ENCODE measurements at regions not wholly inside any gene's neighbourhood (a gene's known extent, or its start where the extent isn't known, plus 50 kb on each side); places are given as distances from the start of the nearest gene placed in this dataset.
"Not testable (repeated sequence)": the region's sequence is repeated elsewhere in the genome, so short reads cannot be mapped to it uniquely, and the experiment has no call there.

DNA sequence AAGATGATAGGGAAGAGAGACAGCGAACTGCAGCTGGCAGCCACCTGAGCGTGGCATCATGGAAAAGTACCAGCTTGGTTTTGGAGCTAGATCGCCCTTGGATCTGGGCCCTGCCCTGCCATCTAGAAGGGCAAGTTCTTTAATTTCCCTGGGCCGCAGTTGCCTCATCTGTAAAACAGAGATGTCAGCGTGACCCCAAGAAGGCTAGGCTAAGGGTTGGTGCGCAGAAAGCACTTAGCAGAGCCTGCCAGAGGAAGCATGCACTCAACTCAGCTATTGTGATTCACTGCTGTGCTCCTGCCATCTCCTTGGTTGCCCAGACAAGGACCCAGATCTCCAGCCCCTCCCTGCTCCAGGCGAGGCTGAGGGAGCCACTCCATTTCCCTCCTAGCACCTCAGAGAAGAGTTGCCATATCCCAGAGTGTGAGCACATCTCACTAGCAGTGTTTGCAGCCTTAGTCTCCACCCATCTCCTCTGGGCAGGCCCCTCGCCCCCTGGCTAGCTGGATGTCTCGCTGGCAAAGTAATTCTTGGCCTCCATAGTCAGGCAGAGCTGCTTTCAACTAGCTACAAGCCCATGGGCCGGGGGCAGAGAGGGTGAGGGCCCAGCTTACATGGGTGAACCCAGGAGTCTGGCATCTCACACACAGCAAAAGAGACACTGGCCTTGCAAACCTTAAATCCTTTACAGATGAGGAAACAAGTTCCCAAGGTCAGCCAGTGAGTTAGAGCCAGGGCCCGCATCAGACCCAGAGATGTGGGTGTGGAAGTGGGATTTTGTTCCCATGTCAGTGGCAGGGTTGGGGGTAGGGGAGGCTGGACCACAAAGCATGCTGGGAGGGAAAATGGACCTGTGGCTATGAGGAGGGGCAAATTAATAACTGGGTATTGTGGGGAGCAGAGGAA lies 280.7 kb upstream of the TLE3 start:
- DNase-seq (ENCODE audit: low read depth in 1 of 2, low spot score in 1 of 2): no peak

GRCh38 chr15:70376929-70377691 lies 279.4 kb upstream of the TLE3 start:
- no peak for DNase-seq (ENCODE audit: low read depth in 1 of 2, low spot score in 1 of 2)

GRCh38 chr15:70376031-70376928 lies 278.6 kb upstream of the TLE3 start:
- DNase-seq (ENCODE audit: low read depth in 1 of 2, low spot score in 1 of 2): no peak

- no peak for DNase-seq (ENCODE audit: low read depth in 1 of 2, low spot score in 1 of 2)
These were observed 277.9 kb upstream of the TLE3 start for GRCh38 chr15:70375586-70375985.

- no peak for DNase-seq (ENCODE audit: low read depth in 1 of 2, low spot score in 1 of 2)
These were observed 277.3 kb upstream of the TLE3 start for GRCh38 chr15:70375006-70375431.

GRCh38 chr15:70374096-70374495 lies 276.4 kb upstream of the TLE3 start:
- no peak for DNase-seq (ENCODE audit: low read depth in 1 of 2, low spot score in 1 of 2)

DNA sequence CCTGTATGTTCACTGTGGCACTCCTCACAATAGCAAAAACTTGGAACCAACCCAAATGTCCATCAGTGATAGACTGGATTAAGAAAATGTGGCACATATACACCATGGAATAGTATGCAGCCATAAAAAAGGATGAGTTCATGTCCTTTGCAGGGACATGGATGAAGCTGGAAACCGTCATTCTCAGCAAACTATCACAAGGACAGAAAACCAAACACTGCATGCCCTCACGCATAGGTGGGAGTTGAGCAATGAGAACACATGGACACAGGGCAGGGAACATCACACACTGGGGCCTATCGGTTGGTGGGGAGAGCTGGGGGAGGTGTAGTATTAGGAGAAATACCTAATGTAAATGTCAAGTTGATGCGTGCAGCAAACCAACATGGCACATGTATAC lies 275.7 kb upstream of the TLE3 start:
- DNase-seq (ENCODE audit: low read depth in 1 of 2, low spot score in 1 of 2): not testable (repeated sequence)

DNA sequence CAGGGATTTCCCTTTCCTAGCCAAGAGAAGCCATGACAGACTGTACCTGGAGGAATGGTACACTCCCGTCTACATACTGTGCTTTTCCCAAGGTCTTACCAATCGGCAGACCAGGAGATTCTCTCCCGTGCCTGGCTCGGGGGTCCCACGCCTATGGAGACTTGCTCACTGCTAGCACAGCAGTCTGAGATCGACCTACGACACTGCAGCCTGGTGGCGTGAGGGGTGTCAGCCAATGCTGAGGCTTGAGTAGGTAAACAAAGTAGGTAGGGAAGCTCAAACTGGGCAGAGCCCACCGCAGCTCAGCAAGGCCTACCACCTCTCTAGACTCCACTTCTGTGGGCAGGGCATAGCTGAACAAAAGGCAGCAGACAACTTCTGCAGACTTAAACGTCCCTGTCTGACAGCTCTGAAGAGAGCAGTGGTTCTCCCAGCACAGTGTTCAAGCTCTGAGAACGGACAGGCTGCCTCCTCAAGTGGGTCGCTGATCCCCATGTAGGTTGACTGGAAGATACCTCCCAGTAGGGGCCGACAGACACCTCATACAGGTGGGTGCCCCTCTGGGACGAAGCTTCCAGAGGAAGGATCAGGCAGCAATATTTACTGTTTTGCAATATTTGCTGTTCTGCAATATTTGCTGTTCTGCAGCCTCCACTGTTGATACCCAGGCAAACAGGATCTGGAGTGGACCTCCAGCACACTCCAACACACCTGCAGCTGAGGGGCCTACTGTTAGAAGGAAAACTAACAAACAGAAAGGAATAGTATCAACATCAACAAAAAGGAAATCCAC lies 270.4 kb upstream of the TLE3 start:
- not testable (repeated sequence) for DNase-seq (ENCODE audit: low read depth in 1 of 2, low spot score in 1 of 2)

DNA sequence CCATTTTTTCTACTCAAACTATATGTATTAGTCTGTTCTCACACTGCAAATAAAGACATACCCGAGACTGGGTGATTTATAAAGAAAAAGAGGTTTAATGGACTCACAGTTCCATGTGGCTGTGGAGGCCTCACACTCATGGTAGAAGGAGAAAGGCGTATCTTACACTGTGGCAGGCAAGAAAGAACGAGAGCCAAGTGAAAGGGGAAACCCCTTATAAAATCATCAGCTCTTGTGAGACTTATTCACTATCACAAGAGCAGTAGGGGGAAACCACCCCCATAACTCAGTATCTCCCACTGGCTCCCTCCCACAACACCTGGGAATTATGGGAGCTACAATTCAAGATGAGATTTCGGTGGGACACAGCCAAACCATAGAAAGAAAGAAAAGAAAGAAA lies 266.3 kb upstream of the TLE3 start:
- not testable (repeated sequence) for DNase-seq (ENCODE audit: low read depth in 1 of 2, low spot score in 1 of 2)

DNA sequence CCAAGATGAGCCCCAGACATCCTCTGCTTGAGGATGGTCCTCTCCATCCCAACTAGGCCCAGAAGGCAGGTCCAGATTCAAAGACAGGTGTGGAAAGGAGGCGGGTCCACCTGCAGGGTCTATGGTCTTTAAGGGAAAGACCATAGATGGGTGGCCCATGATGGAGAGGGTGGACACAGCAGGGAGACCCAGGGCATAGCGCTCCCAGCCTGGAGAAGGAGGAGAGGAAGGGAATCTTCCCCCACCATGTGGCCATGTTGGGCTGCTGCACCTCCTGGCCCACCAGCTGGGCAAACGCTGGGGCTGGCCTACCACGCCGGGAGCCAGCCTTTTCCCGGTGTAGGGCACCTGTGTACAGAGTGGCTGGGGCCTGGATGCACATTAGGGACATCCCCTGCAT lies 265.2 kb upstream of the TLE3 start:
- no peak for DNase-seq (ENCODE audit: low read depth in 1 of 2, low spot score in 1 of 2)

DNA sequence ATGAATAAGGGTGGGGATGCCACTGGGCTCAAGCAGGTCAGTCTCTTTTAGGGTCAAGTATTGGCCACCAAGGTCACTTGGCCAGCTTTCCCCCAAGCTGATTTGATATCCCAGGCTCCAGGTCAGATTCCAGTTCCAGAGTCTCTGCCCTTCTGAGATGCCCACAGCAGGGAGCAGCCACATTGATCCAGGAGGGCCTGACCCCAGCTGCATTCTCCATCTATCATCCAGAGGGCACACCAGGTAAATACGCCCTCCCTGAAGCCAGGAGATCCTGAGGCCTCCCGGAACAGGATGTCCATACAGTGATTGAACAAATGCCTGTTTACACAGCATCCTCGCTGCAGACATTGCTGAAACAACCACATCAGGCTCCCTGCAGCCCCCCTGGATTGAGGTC lies 264.6 kb upstream of the TLE3 start:
- DNase-seq (ENCODE audit: low read depth in 1 of 2, low spot score in 1 of 2): no peak

GRCh38 chr15:70361891-70362290 lies 264.2 kb upstream of the TLE3 start:
- DNase-seq (ENCODE audit: low read depth in 1 of 2, low spot score in 1 of 2): no peak

DNA sequence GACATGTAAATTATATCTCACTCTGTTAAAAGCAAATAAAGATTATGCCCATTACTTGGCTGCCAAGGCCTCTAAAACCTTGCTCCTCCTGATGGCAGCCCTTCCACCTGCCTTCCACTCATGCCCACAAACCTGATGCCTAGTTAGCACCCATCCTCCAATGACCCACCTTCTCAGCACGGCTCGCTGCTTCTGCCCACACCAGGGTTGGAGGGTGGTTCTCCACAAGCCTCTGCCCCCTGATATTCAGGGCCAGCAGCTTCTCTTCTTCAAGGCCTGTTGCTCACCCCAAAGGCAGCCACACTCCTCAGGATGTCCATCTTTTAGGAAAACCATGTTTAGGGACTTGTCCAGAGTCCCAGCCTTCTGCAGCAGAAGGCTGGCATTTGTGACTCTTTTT lies 263.4 kb upstream of the TLE3 start:
- no peak for DNase-seq (ENCODE audit: low read depth in 1 of 2, low spot score in 1 of 2)

DNA sequence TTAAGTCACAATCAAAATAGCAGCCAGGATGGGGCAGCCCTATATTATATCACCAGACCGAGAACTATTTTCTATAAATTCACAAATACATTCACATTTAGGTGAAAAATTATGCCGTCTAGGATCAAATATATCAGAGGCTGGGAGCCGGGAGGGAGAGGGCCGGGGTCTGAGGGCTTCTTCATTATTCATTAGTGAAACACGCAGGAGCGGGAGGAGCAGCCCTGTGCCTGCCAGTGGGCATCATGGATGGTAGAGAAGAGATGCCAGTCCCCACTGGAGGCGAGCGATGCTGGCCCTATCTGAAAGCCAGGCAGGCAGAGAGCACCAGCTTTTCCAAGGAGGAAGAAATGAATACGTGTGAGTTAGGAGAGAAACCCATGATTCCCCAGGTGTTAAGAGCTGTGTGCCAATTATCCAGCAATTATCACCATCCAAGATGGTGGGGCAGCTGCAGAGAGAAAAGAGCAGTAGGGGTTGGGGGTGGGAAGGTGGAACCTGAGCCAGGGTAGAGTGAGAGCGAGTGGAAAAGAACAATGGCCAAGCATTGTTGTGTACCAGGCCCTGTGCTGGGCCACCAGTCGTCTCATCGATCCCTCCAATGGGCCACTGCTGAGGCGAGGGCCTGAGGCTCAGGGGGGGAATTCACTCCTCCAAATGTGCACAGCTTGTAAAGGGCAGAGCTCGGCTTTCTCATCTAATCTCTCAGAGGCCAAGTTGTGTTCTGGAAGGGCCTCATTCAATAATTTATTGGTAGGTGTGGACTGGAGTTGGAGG lies 261.3 kb upstream of the TLE3 start:
- no peak for DNase-seq (ENCODE audit: low read depth in 1 of 2, low spot score in 1 of 2)

DNA sequence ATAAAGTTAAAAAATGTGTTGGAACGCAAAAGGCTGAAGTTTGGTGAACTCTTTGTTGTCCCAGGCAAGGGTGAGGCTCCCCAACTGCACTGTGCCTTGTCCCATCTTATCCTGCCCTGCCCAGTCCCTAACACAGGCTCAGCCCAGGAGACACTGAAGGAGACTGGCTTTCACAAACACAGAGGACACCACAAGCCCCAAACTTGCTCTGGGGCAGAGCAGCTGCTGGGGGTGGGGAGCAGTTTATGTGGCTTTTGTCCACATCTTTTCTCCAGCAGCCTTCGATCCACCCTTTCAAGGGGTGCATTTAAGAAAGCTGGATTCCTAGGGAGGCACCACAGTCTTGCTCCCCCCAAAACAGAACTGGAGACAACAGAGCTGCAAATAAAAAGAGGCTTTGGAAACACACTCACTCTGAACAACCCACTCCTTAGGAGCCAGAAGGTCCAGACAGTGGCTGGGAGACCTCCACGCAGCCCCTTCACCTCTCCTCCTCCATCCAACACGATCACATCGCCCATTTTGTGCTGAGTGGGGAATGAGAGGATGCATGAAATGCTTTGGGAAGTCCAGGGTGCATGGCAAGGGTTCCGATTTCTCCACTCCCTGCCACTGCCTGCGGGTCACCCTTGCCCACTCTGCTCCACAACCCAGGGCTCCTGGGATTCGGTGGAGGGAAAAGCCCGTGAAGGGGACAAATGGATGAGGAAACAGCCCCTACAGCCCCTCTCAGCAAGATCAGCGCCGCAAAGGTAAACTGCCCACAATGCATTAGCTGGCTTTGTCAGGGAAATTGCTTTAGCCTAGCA lies 260.5 kb upstream of the TLE3 start:
- DNase-seq (ENCODE audit: low read depth in 1 of 2, low spot score in 1 of 2): no peak

DNA sequence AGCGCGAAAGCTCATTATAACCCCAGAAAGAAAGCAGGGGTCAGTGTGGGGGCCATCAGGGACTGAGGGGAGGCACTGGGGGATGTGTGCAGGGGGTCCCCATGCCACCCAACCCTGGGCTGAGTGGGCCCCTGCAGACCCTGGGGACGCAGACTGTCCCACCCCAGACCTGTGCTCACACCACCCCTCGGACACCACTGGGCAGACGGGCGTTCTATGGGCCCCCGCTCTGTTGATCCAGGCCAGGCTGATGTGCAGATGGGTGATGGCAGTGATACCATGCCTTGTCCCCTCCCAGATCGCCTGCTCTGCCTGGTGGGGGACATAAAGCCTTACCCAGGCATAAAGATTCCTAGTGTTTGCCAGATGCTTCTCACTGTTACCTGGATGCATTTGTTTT lies 259.7 kb upstream of the TLE3 start:
- no peak for DNase-seq (ENCODE audit: low read depth in 1 of 2, low spot score in 1 of 2)

GRCh38 chr15:70356919-70357318 lies 259.2 kb upstream of the TLE3 start:
- DNase-seq (ENCODE audit: low read depth in 1 of 2, low spot score in 1 of 2): no peak

DNA sequence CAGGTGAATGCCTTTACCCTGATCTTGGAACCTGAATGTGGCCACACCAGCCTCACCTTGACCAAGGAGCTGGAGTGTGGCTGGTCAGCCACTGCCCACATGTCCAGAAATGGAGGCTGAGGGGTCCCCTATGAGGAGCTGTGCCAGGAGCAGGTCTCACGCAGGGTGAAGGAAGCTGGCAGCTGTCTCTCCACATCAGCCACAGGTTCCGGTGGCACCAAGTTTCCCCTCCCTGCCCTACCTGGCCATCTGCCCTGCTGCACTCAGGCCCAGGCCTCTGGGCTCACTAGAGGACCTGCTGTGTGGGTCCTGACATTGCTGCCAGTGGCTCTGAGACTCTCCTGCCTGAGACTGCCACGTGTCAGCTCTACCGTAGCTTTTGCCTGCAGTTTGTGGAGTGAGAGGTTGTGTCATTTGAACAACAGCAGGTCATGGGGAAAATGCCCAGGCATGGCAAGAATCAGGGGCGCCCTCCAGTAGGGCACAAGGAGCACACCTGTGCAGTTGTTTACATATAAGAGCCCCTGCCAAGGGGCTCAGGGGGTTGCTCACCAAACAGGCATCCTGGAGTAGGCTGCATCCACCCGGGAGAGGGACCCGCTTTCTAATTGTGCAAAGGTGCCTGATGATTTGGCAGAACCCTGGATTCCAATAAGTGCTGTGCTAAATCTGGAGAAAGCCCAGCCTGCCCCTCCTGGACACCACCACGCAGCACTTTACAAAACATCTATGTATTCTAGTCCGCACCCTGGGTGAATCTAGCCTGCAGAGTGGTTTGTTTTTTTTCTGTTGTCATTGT lies 258.5 kb upstream of the TLE3 start:
- DNase-seq (ENCODE audit: low read depth in 1 of 2, low spot score in 1 of 2): no peak
